ENCODE measurements at regions not wholly inside any gene's neighbourhood (a gene's known extent, or its start where the extent isn't known, plus 50 kb on each side); places are given as distances from the start of the nearest gene placed in this dataset.

GRCh38 chr12:126347421-126347820 lies 1282.2 kb downstream of the AACS start:
- Histone ChIP-seq H3K79me1 (ENCODE audit: low read depth, low read length) (no peaks in the 10 kb centered on the region), H2BK12ac (ENCODE audit: low read length) (no peak overlapping the region), H3K4ac (ENCODE audit: low read length) (no peak overlapping the region), H3K4me1 (ENCODE audit: control insufficient read depth in 2 of 2, insufficient read depth in 1 of 2, low read depth in 1 of 2, low read length in 2 of 2) (no peaks in the 10 kb centered on the region), H4K8ac (ENCODE audit: low read depth, low read length) (no peak overlapping the region), H3K27me3 (ENCODE audit: control insufficient read depth in 3 of 3, insufficient read depth in 3 of 3, low read depth in 1 of 3, low read length in 3 of 3) (no peaks in the 10 kb centered on the region), H3K23ac (ENCODE audit: low read depth, low read length, poor library complexity) (no peak overlapping the region), H3K9me3 (replicated peaks in 1 of 2; ENCODE audit: control insufficient read depth in 2 of 2, insufficient read depth in 1 of 2, low read depth in 1 of 2, low read length in 2 of 2) (no peaks in the 10 kb centered on the region), H3K4me2 (ENCODE audit: insufficient read depth, low read length, poor library complexity, severe bottlenecking) (no peak overlapping the region), H3K14ac (ENCODE audit: low read length) (no peak overlapping the region), H2AK5ac (ENCODE audit: low read depth, low read length) (no peak overlapping the region), H3K36me3 (replicated peaks in 1 of 2; ENCODE audit: control insufficient read depth in 2 of 2, insufficient read depth in 2 of 2, low read length in 2 of 2) (no peaks in the 10 kb centered on the region), H3K4me3 (ENCODE audit: low read length in 2 of 2) (no peak overlapping the region), H3K18ac (ENCODE audit: low read length) (no peak overlapping the region), H4K91ac (ENCODE audit: low read depth, low read length, poor library complexity) (no peak overlapping the region), H3K9ac (ENCODE audit: low read depth, low read length, poor library complexity) (no peak overlapping the region), H2BK15ac (ENCODE audit: low read length) (no peak overlapping the region), H2BK120ac (ENCODE audit: low read depth, low read length) (no peak overlapping the region), H2AFZ (ENCODE audit: low read length) (no peak overlapping the region), H3K27ac (replicated peaks; ENCODE audit: low read length) (no peak overlapping the region), H2BK5ac (ENCODE audit: low read length) (no peak overlapping the region)
- WGBS, 2 donors (ENCODE audit: extremely low coverage in 2 of 2, insufficient read length in 2 of 2, insufficient replicate concordance in 1 of 2), result no CpG with 5 or more reads among the region's 5 CpGs
- no peak for DNase-seq (ENCODE audit: low spot score)

DNA sequence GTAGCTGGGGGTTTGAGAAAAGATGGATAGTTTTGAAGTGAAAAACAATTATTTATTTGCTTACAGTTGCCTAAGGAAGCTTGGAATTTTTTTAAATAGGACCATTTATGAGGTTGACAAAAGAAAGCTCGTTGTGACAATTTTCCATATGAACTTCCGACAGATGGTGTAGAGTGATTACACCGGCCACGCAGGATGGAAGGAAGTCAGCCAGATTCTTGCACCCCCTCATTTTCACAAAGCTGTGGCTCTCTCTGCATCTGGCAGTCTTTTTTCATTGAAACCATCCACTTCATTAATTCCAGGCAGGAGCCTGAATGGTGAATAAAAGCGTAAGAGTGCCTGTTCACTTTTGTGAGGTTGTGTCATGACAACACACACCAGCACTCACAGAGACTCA lies 1284.1 kb downstream of the AACS start:
- no peak overlapping the region for H3K27ac ChIP-seq (replicated peaks; ENCODE audit: low read length)
- no peaks in the 10 kb centered on the region for H3K4me1 ChIP-seq (ENCODE audit: control insufficient read depth in 2 of 2, insufficient read depth in 1 of 2, low read depth in 1 of 2, low read length in 2 of 2)
- no peak overlapping the region for H3K14ac ChIP-seq (ENCODE audit: low read length)
- H2AK5ac ChIP-seq (ENCODE audit: low read depth, low read length), result no peak overlapping the region
- H2BK15ac ChIP-seq (ENCODE audit: low read length), result no peak overlapping the region
- WGBS, 2 donors (ENCODE audit: extremely low coverage in 2 of 2, insufficient read length in 2 of 2, insufficient replicate concordance in 1 of 2), result no CpG with 5 or more reads among the region's 5 CpGs
- H2BK12ac ChIP-seq (ENCODE audit: low read length), result no peak overlapping the region
- H3K18ac ChIP-seq (ENCODE audit: low read length), result no peak overlapping the region
- H3K36me3 ChIP-seq (replicated peaks in 1 of 2; ENCODE audit: control insufficient read depth in 2 of 2, insufficient read depth in 2 of 2, low read length in 2 of 2), result no peaks in the 10 kb centered on the region
- H4K8ac ChIP-seq (ENCODE audit: low read depth, low read length), result no peak overlapping the region
- H4K91ac ChIP-seq (ENCODE audit: low read depth, low read length, poor library complexity), result no peak overlapping the region
- no peak overlapping the region for H3K4me2 ChIP-seq (ENCODE audit: insufficient read depth, low read length, poor library complexity, severe bottlenecking)
- H3K23ac ChIP-seq (ENCODE audit: low read depth, low read length, poor library complexity), result no peak overlapping the region
- H2BK120ac ChIP-seq (ENCODE audit: low read depth, low read length), result no peak overlapping the region
- no peak overlapping the region for H3K4me3 ChIP-seq (ENCODE audit: low read length in 2 of 2)
- no peak for DNase-seq (ENCODE audit: low spot score)
- no peak overlapping the region for H3K9ac ChIP-seq (ENCODE audit: low read depth, low read length, poor library complexity)
- H2BK5ac ChIP-seq (ENCODE audit: low read length), result no peak overlapping the region
- no peaks in the 10 kb centered on the region for H3K9me3 ChIP-seq (replicated peaks in 1 of 2; ENCODE audit: control insufficient read depth in 2 of 2, insufficient read depth in 1 of 2, low read depth in 1 of 2, low read length in 2 of 2)
- H3K27me3 ChIP-seq (ENCODE audit: control insufficient read depth in 3 of 3, insufficient read depth in 3 of 3, low read depth in 1 of 3, low read length in 3 of 3), result no peaks in the 10 kb centered on the region
- H3K79me1 ChIP-seq (ENCODE audit: low read depth, low read length), result no peaks in the 10 kb centered on the region
- H2AFZ ChIP-seq (ENCODE audit: low read length), result no peak overlapping the region
- no peak overlapping the region for H3K4ac ChIP-seq (ENCODE audit: low read length)

DNA sequence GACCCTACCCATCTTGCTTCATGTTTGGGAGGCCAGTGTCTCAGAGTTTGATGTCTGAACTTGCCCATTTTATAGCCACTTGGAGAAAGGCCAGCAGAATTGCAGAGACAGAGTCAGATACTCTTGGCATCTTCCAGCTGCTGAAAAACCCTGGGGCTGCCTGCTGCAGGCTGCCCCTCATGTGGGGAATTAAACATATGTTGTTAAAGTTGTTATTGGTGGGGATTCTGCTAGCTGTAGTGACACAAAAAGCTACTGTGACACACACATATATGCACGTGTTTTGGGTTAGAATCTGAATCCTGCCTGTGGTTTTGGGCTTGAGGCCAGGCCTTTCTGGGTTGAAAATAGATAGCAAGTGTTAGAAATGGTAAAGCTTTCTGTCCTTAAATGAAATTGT lies 1288.4 kb downstream of the AACS start:
- Histone ChIP-seq H2AFZ (ENCODE audit: low read length) (no peak overlapping the region), H4K8ac (ENCODE audit: low read depth, low read length) (no peak overlapping the region), H3K36me3 (replicated peaks in 1 of 2; ENCODE audit: control insufficient read depth in 2 of 2, insufficient read depth in 2 of 2, low read length in 2 of 2) (no peaks in the 10 kb centered on the region), H3K23ac (ENCODE audit: low read depth, low read length, poor library complexity) (no peak overlapping the region), H3K18ac (ENCODE audit: low read length) (no peak overlapping the region), H3K9ac (ENCODE audit: low read depth, low read length, poor library complexity) (no peak overlapping the region), H2BK12ac (ENCODE audit: low read length) (no peak overlapping the region), H2BK15ac (ENCODE audit: low read length) (no peak overlapping the region), H3K4me3 (ENCODE audit: low read length in 2 of 2) (no peak overlapping the region), H3K9me3 (replicated peaks in 1 of 2; ENCODE audit: control insufficient read depth in 2 of 2, insufficient read depth in 1 of 2, low read depth in 1 of 2, low read length in 2 of 2) (peaks cover 0 to 3% of the 10 kb centered on the region in 2 donors), H3K4me1 (ENCODE audit: control insufficient read depth in 2 of 2, insufficient read depth in 1 of 2, low read depth in 1 of 2, low read length in 2 of 2) (no peaks in the 10 kb centered on the region), H3K14ac (ENCODE audit: low read length) (no peak overlapping the region), H3K27me3 (ENCODE audit: control insufficient read depth in 3 of 3, insufficient read depth in 3 of 3, low read depth in 1 of 3, low read length in 3 of 3) (no peaks in the 10 kb centered on the region), H2AK5ac (ENCODE audit: low read depth, low read length) (no peak overlapping the region), H3K27ac (replicated peaks; ENCODE audit: low read length) (no peak overlapping the region), H2BK5ac (ENCODE audit: low read length) (no peak overlapping the region), H3K4me2 (ENCODE audit: insufficient read depth, low read length, poor library complexity, severe bottlenecking) (no peak overlapping the region), H4K91ac (ENCODE audit: low read depth, low read length, poor library complexity) (no peak overlapping the region), H3K4ac (ENCODE audit: low read length) (no peak overlapping the region), H3K79me1 (ENCODE audit: low read depth, low read length) (peaks cover 1% of the 10 kb centered on the region), H2BK120ac (ENCODE audit: low read depth, low read length) (no peak overlapping the region)
- WGBS, 2 donors (ENCODE audit: extremely low coverage in 2 of 2, insufficient read length in 2 of 2, insufficient replicate concordance in 1 of 2), result no CpG with 5 or more reads among the region's 1 CpG
- DNase-seq (ENCODE audit: low spot score), result no peak

DNA sequence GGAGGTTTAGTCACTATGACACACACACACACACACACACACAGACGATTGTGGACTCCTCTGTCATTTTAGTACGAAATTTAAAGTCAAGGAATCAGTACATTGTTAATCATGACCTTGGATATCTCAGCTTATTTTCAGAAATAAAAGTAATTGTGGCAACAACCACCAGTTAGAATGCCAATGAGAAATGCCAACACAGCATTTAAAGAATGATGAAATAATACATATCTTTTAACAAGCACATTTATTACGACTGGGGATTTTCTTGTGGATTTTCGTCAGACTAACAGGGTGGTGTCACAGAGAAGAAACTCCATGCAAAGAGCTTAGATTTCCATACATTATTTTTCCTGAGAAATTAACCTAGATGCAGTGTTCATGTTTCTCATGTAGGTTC lies 1289.4 kb downstream of the AACS start:
- Histone ChIP-seq H2BK5ac (ENCODE audit: low read length) (no peak overlapping the region), H3K23ac (ENCODE audit: low read depth, low read length, poor library complexity) (no peak overlapping the region), H4K8ac (ENCODE audit: low read depth, low read length) (no peak overlapping the region), H3K36me3 (replicated peaks in 1 of 2; ENCODE audit: control insufficient read depth in 2 of 2, insufficient read depth in 2 of 2, low read length in 2 of 2) (no peaks in the 10 kb centered on the region), H4K91ac (ENCODE audit: low read depth, low read length, poor library complexity) (no peak overlapping the region), H3K27ac (replicated peaks; ENCODE audit: low read length) (no peak overlapping the region), H3K4me1 (ENCODE audit: control insufficient read depth in 2 of 2, insufficient read depth in 1 of 2, low read depth in 1 of 2, low read length in 2 of 2) (no peaks in the 10 kb centered on the region), H3K14ac (ENCODE audit: low read length) (no peak overlapping the region), H3K4me3 (ENCODE audit: low read length in 2 of 2) (no peak overlapping the region), H2BK15ac (ENCODE audit: low read length) (no peak overlapping the region), H3K18ac (ENCODE audit: low read length) (no peak overlapping the region), H3K27me3 (ENCODE audit: control insufficient read depth in 3 of 3, insufficient read depth in 3 of 3, low read depth in 1 of 3, low read length in 3 of 3) (no peaks in the 10 kb centered on the region), H2BK120ac (ENCODE audit: low read depth, low read length) (no peak overlapping the region), H2BK12ac (ENCODE audit: low read length) (no peak overlapping the region), H2AK5ac (ENCODE audit: low read depth, low read length) (no peak overlapping the region), H3K4ac (ENCODE audit: low read length) (no peak overlapping the region), H3K79me1 (ENCODE audit: low read depth, low read length) (peaks cover 1% of the 10 kb centered on the region), H3K4me2 (ENCODE audit: insufficient read depth, low read length, poor library complexity, severe bottlenecking) (no peak overlapping the region), H3K9ac (ENCODE audit: low read depth, low read length, poor library complexity) (no peak overlapping the region), H3K9me3 (replicated peaks in 1 of 2; ENCODE audit: control insufficient read depth in 2 of 2, insufficient read depth in 1 of 2, low read depth in 1 of 2, low read length in 2 of 2) (peaks cover 0 to 3% of the 10 kb centered on the region in 2 donors), H2AFZ (ENCODE audit: low read length) (no peak overlapping the region)
- DNase-seq (ENCODE audit: low spot score), result no peak
- WGBS, 2 donors (ENCODE audit: extremely low coverage in 2 of 2, insufficient read length in 2 of 2, insufficient replicate concordance in 1 of 2), result no CpG with 5 or more reads among the region's 4 CpGs
